GM19240 (cell line): ENCODE measurements at regions not wholly inside any gene's neighbourhood (a gene's known extent, or its start where the extent isn't known, plus 50 kb on each side); places are given as distances from the start of the nearest gene placed in this dataset.
"Not testable (repeated sequence)": the region's sequence is repeated elsewhere in the genome, so short reads cannot be mapped to it uniquely, and the experiment has no call there.

Experiments
- DNase-seq: peaks from one replicate; pipeline ENCODE4 v3.0.0; 2011; ENCODE audit warnings: low spot score; ENCODE audit not compliant: insufficient read length

GRCh38 chr12:69179786-69180185 lies 59.6 kb upstream of the CPSF6 start:
- no peak for DNase-seq

GRCh38 chr12:69187572-69187971 lies 51.8 kb upstream of the CPSF6 start:
- not testable (repeated sequence) for DNase-seq

- no peak for DNase-seq
These were observed 49.9 kb upstream of the CPSF6 start for GRCh38 chr12:69189378-69189978.
